ENCODE measurements at regions not wholly inside any gene's neighbourhood (a gene's known extent, or its start where the extent isn't known, plus 50 kb on each side); places are given as distances from the start of the nearest gene placed in this dataset.
A peak's percentile ranks its signal among the peaks of the same experiment; 100 is the strongest.

GRCh38 chr11:91959411-91959810, 265.2 kb upstream of the FAT3 start:
- TF ChIP-seq CTCF (IDR thresholded peaks at IDR 0.05; ENCODE audit: control insufficient read depth, extremely low read depth, insufficient read depth): no peak
- DNase-seq (ENCODE audit: low read depth): no peak
- H3K4me3 ChIP-seq (ENCODE audit: low read depth, low read length): no peak overlapping the region

- no peak overlapping the region for H3K4me3 ChIP-seq (ENCODE audit: low read depth, low read length)
- no peak for DNase-seq (ENCODE audit: low read depth)
- TF ChIP-seq CTCF (IDR thresholded peaks at IDR 0.05; ENCODE audit: control insufficient read depth, extremely low read depth, insufficient read depth): no peak
Observed at GRCh38 chr11:91956711-91957110, 267.9 kb upstream of the FAT3 start.

- no peak for TF ChIP-seq CTCF (IDR thresholded peaks at IDR 0.05; ENCODE audit: control insufficient read depth, extremely low read depth, insufficient read depth)
- no peak for DNase-seq (ENCODE audit: low read depth)
- no peak overlapping the region for H3K4me3 ChIP-seq (ENCODE audit: low read depth, low read length)
Observed at GRCh38 chr11:91955206-91955605, 269.4 kb upstream of the FAT3 start.

GRCh38 chr11:91952056-91952455, 272.6 kb upstream of the FAT3 start:
- no peak for TF ChIP-seq CTCF (IDR thresholded peaks at IDR 0.05; ENCODE audit: control insufficient read depth, extremely low read depth, insufficient read depth)
- H3K4me3 ChIP-seq (ENCODE audit: low read depth, low read length): no peak overlapping the region
- DNase-seq (ENCODE audit: low read depth): no peak

GRCh38 chr11:91947215-91947820, 277.3 kb upstream of the FAT3 start:
- no peak for DNase-seq (ENCODE audit: low read depth)
- no peak for TF ChIP-seq CTCF (IDR thresholded peaks at IDR 0.05; ENCODE audit: control insufficient read depth, extremely low read depth, insufficient read depth)
- H3K4me3 ChIP-seq (ENCODE audit: low read depth, low read length): no peak overlapping the region

GRCh38 chr11:91946397-91946951, 278.1 kb upstream of the FAT3 start:
- peak; percentile 17 for DNase-seq (ENCODE audit: low read depth)
- no peak for TF ChIP-seq CTCF (IDR thresholded peaks at IDR 0.05; ENCODE audit: control insufficient read depth, extremely low read depth, insufficient read depth)
- no peak overlapping the region for H3K4me3 ChIP-seq (ENCODE audit: low read depth, low read length)

- no peak for DNase-seq (ENCODE audit: low read depth)
- no peak overlapping the region for H3K4me3 ChIP-seq (ENCODE audit: low read depth, low read length)
- no peak for TF ChIP-seq CTCF (IDR thresholded peaks at IDR 0.05; ENCODE audit: control insufficient read depth, extremely low read depth, insufficient read depth)
Observed at GRCh38 chr11:91935120-91935519, 289.5 kb upstream of the FAT3 start.

Measured in LNCaP clone FGC (cell line).